Neural progenitor cell (in vitro differentiated cells): ENCODE measurements at regions not wholly inside any gene's neighbourhood (a gene's known extent, or its start where the extent isn't known, plus 50 kb on each side); places are given as distances from the start of the nearest gene placed in this dataset.
"Not testable (repeated sequence)": the region's sequence is repeated elsewhere in the genome, so short reads cannot be mapped to it uniquely, and the experiment has no call there.

Experiments used
- CTCF ChIP-seq: fragments of 200-600 bp; sonication (generic); IDR thresholded peaks from 2 replicates; pipeline ENCODE4 v1.5.1; 2017; ENCODE audit warnings: antibody characterized with exemption, mild to moderate bottlenecking
- EZH2 ChIP-seq: fragments of 200-600 bp; sonication (generic); IDR thresholded peaks from 2 replicates; pipeline ENCODE4 v1.6.1; 2017; ENCODE audit warnings: antibody characterized with exemption, mild to moderate bottlenecking, moderate library complexity
- EZH2phosphoT487 ChIP-seq: fragments of 200-600 bp; sonication (generic); IDR thresholded peaks from 2 replicates; pipeline ENCODE4 v1.6.1; 2017; ENCODE audit warnings: antibody characterized with exemption

- not testable (repeated sequence) for TF ChIP-seq CTCF, EZH2phosphoT487, EZH2
Observed at GRCh38 chr4:57173136-57173535, 63.0 kb upstream of the IGFBP7 start.
